H1 (cell line): ENCODE measurements at regions not wholly inside any gene's neighbourhood (a gene's known extent, or its start where the extent isn't known, plus 50 kb on each side); places are given as distances from the start of the nearest gene placed in this dataset.

Source experiments
- CTCF ChIA-PET: fragments of 300-600 bp; sonication (Branson Sonifier 250); formaldehyde crosslinking; loops from one replicate; lab custom pipeline; 2021; ENCODE audit not compliant: partially characterized antibody; lab: Charles Lee
- POLR2A ChIA-PET: fragments of 300-600 bp; sonication (Branson Sonifier 250); formaldehyde crosslinking; loops from one replicate; lab custom pipeline; 2021; ENCODE audit warnings: inconsistent platforms; ENCODE audit not compliant: partially characterized antibody; lab: Charles Lee
- DNase-seq, 2 experiments: peaks; one replicate each; pipeline versions ENCODE4 v3.0.0 to v3.0.0-alpha.2; 2010 to 2022; ENCODE audit warnings: low spot score in 2 of 2, low read depth in 1 of 2, mixed read lengths in 1 of 2
- FAIRE-seq: peaks from 2 replicates; lab custom pipeline; 2011; peaks lifted over from hg19 to GRCh38; lab: Jason Lieb, UNC
- H2AFZ ChIP-seq: 2 replicates; pipeline ENCODE4 v1.8.1; 2012; ENCODE audit warnings: low read length, inconsistent platforms
- H2AK5ac ChIP-seq: 2 replicates; pipeline ENCODE4 v1.6.1; 2013; ENCODE audit warnings: low read depth, low read length
- H2BK120ac ChIP-seq: replicated peaks from 2 replicates; pipeline ENCODE3; 2013; ENCODE audit warnings: low read depth, low read length, inconsistent platforms
- H2BK12ac ChIP-seq: 2 replicates; pipeline ENCODE4 v1.6.1; 2013; ENCODE audit warnings: low read depth, low read length
- H2BK15ac ChIP-seq: 2 replicates; pipeline ENCODE4 v1.6.1; 2013; ENCODE audit warnings: low read length
- H2BK20ac ChIP-seq: 2 replicates; pipeline ENCODE4 v1.6.1; 2013; ENCODE audit warnings: low read length
- H2BK5ac ChIP-seq: 2 replicates; pipeline ENCODE4 v1.6.1; 2013; ENCODE audit warnings: low read depth, low read length
- H3K14ac ChIP-seq: 2 replicates; pipeline ENCODE4 v1.6.1; 2013; ENCODE audit warnings: inconsistent platforms; ENCODE audit not compliant: insufficient read length
- H3K18ac ChIP-seq: 2 replicates; pipeline ENCODE4 v1.6.1; 2013; ENCODE audit warnings: low read length; ENCODE audit errors: extremely low read depth
- H3K23ac ChIP-seq: 2 replicates; pipeline ENCODE4 v1.6.1; 2013; ENCODE audit warnings: inconsistent platforms; ENCODE audit not compliant: insufficient read length
- H3K23me2 ChIP-seq: 2 replicates; pipeline ENCODE4 v1.6.1; 2013; ENCODE audit warnings: low read depth, low read length
- H3K27ac ChIP-seq: 2 replicates; pipeline ENCODE4 v1.6.1; 2011; ENCODE audit warnings: low read depth, low read length, inconsistent platforms
- H3K27me3 ChIP-seq, 4 experiments: replicated peaks in 1 of 4; 1 replicate in 1 of 4; 2 replicates in 3 of 4; pipeline versions ENCODE4 v1.6.1 to v1.8.1; 2011 to 2013; ENCODE audit warnings: low read length in 3 of 4, mild to moderate bottlenecking in 3 of 4, inconsistent platforms in 2 of 4, mixed read lengths in 2 of 4, moderate library complexity in 1 of 4; ENCODE audit not compliant: control insufficient read depth in 3 of 4, insufficient read depth in 3 of 4; ENCODE audit errors: extremely low read depth in 1 of 4
- H3K36me3 ChIP-seq, 4 experiments: 2 replicates each; pipeline versions ENCODE4 v1.6.1 to v1.8.1; 2011 to 2013; ENCODE audit warnings: mild to moderate bottlenecking in 4 of 4, low read length in 3 of 4, moderate library complexity in 2 of 4, control low read depth in 1 of 4, inconsistent platforms in 1 of 4; ENCODE audit not compliant: insufficient read depth in 4 of 4, control insufficient read depth in 2 of 4
- H3K4ac ChIP-seq: replicated peaks from 2 replicates; pipeline ENCODE3; 2013; ENCODE audit warnings: low read length, low read depth, mixed read lengths, inconsistent platforms; ENCODE audit not compliant: insufficient read length
- H3K4me1 ChIP-seq, 4 experiments: replicated peaks in 1 of 4; 1 replicate in 1 of 4; 2 replicates in 3 of 4; pipeline versions ENCODE4 v1.6.1 to v1.8.1; 2011 to 2013; ENCODE audit warnings: low read length in 3 of 4, inconsistent platforms in 2 of 4, mixed read lengths in 1 of 4; ENCODE audit not compliant: insufficient read depth in 4 of 4, control insufficient read depth in 3 of 4
- H3K4me2 ChIP-seq, 2 experiments: 2 replicates each; pipeline versions ENCODE4 v1.6.1 to v1.8.1; 2011 to 2013; ENCODE audit warnings: low read depth in 2 of 2, low read length in 2 of 2, control low read depth in 1 of 2, inconsistent platforms in 1 of 2, mild to moderate bottlenecking in 1 of 2; ENCODE audit not compliant: insufficient read depth in 1 of 2
- H3K4me3 ChIP-seq, 4 experiments: fragments of 200-600, 300-600 bp in 1 of 4; sonication (generic), shearing (Covaris generic), sonication (Bioruptor Twin) in 1 of 4; 2 replicates each; pipeline versions ENCODE4 v1.5.1 to v1.8.1; 2011 to 2016; ENCODE audit warnings: low read length in 4 of 4, low read depth in 3 of 4, control low read depth in 2 of 4, inconsistent platforms in 2 of 4, mild to moderate bottlenecking in 2 of 4, mixed read lengths in 1 of 4, moderate library complexity in 1 of 4; ENCODE audit not compliant: insufficient read depth in 2 of 4; ENCODE audit errors: extremely low read depth in 1 of 4
- H3K56ac ChIP-seq: replicated peaks from 2 replicates; pipeline ENCODE3; 2013; ENCODE audit warnings: low read depth, mild to moderate bottlenecking, mixed read lengths, low read length, inconsistent platforms; ENCODE audit not compliant: insufficient read length
- H3K79me1 ChIP-seq: 2 replicates; pipeline ENCODE4 v1.6.1; 2013; ENCODE audit warnings: low read depth, low read length, control low read depth
- H3K79me2 ChIP-seq, 2 experiments: 2 replicates each; pipeline versions ENCODE4 v1.6.1 to v1.8.1; 2012 to 2013; ENCODE audit warnings: low read length in 2 of 2, mild to moderate bottlenecking in 2 of 2, inconsistent platforms in 1 of 2; ENCODE audit not compliant: insufficient read depth in 2 of 2, control insufficient read depth in 1 of 2
- H3K9ac ChIP-seq, 4 experiments: replicated peaks in 1 of 4; 1 replicate in 1 of 4; 2 replicates in 3 of 4; pipeline versions ENCODE4 v1.6.1 to v1.8.1; 2011 to 2013; ENCODE audit warnings: low read depth in 3 of 4, low read length in 3 of 4, control low read depth in 2 of 4, mild to moderate bottlenecking in 2 of 4, moderate library complexity in 2 of 4, inconsistent platforms in 1 of 4; ENCODE audit errors: extremely low read depth in 1 of 4
- H3K9me3 ChIP-seq, 2 experiments: 2 replicates each; pipeline versions ENCODE4 v1.6.1 to v1.8.1; 2012 to 2013; ENCODE audit warnings: mild to moderate bottlenecking in 2 of 2, moderate library complexity in 2 of 2, control low read depth in 1 of 2, inconsistent platforms in 1 of 2, low read depth in 1 of 2, low read length in 1 of 2, mixed read lengths in 1 of 2; ENCODE audit not compliant: insufficient read depth in 2 of 2
- H4K20me1 ChIP-seq, 2 experiments: replicated peaks in 1 of 2; 2 replicates each; pipeline versions ENCODE3 to v1.8.1; 2011 to 2013; ENCODE audit warnings: inconsistent platforms in 2 of 2, low read length in 2 of 2, mild to moderate bottlenecking in 1 of 2; ENCODE audit not compliant: insufficient read depth in 2 of 2, control insufficient read depth in 1 of 2
- H4K5ac ChIP-seq: 2 replicates; pipeline ENCODE4 v1.6.1; 2013; ENCODE audit warnings: low read length, low read depth, mixed read lengths, inconsistent platforms; ENCODE audit not compliant: insufficient read length
- H4K8ac ChIP-seq: 2 replicates; pipeline ENCODE4 v1.8.0; 2013; ENCODE audit warnings: mild to moderate bottlenecking, moderate library complexity, low read length, inconsistent platforms; ENCODE audit not compliant: insufficient read depth; ENCODE audit errors: extremely low read depth
- H4K91ac ChIP-seq: replicated peaks from 2 replicates; pipeline ENCODE3; 2013; ENCODE audit warnings: low read length, mixed read lengths, inconsistent platforms; ENCODE audit not compliant: insufficient read length
- TBP ChIP-seq: IDR thresholded peaks from 2 replicates; pipeline ENCODE4 v1.6.1; 2011; ENCODE audit warnings: low read depth, low read length, improper control_type of control experiment
- WGBS, 2 experiments: shearing (Covaris generic) in 1 of 2; methylation state at CpG; one replicate each; pipeline versions ENCODE4 v1.1.6 to v1.1.7; 2013 to 2015; ENCODE audit warnings: low lambda C conversion rate in 2 of 2, mixed read lengths in 2 of 2, inconsistent platforms in 1 of 2, low coverage in 1 of 2, missing lambda C conversion rate in 1 of 2; ENCODE audit not compliant: insufficient replicate concordance in 2 of 2, insufficient coverage in 1 of 2, insufficient read length in 1 of 2; ENCODE audit errors: extremely low coverage in 1 of 2, missing lambda C conversion rate in 1 of 2; 5-methylcytosine and 5-hydroxymethylcytosine counted together

GRCh38 chr4:158043971-158044618 lies 128.7 kb downstream of the GASK1B start:
- FAIRE-seq = no peak

More at GRCh38 chr4:158043971-158044618, 128.7 kb downstream of the GASK1B start:
- H2BK12ac ChIP-seq = no peak overlapping the region
- H3K4me2 ChIP-seq = no peak overlapping the region
- no peak overlapping the region for H3K23ac ChIP-seq
- no peaks in the 10 kb centered on the region for H3K36me3 ChIP-seq
- H4K91ac ChIP-seq = no peak overlapping the region
- H4K5ac ChIP-seq = no peak overlapping the region
- POLR2A ChIA-PET = no interaction called here
- peak overlapping the region; percentile 25; the same call in 1 of the 2 replicates for H4K8ac ChIP-seq
- no peak for DNase-seq
- H3K79me2 ChIP-seq = no peaks in the 10 kb centered on the region
- no peaks in the 10 kb centered on the region for H4K20me1 ChIP-seq
- no peak overlapping the region for H3K4ac ChIP-seq
- peaks cover 0 to 7% of the 10 kb centered on the region in 2 experiments; a peak in 1 of 4 replicates for H3K9me3 ChIP-seq
- H3K23me2 ChIP-seq = no peaks in the 10 kb centered on the region
- no peak overlapping the region for H3K18ac ChIP-seq
- no peak overlapping the region for H3K9ac ChIP-seq
- no peaks in the 10 kb centered on the region for H3K4me1 ChIP-seq
- H3K56ac ChIP-seq = no peak overlapping the region
- CTCF ChIA-PET = interaction anchor here (0.7 to 1.2 kb wide), 4 partner anchors 10 to 1166 kb away, joined by 3 read pairs; no protein-coding TSS in a partner anchor
- no peak overlapping the region for H3K4me3 ChIP-seq
- H3K27me3 ChIP-seq = no peaks in the 10 kb centered on the region
- 95% methylated on average over 33 of the region's 41 CpGs; no CpG with 5 or more reads in 1 of the 2 experiments for WGBS, 2 experiments
- H2BK20ac ChIP-seq = no peak overlapping the region
- no peak overlapping the region for H2BK5ac ChIP-seq
- no peak overlapping the region for H2BK120ac ChIP-seq
- H3K27ac ChIP-seq = no peak overlapping the region
- TF ChIP-seq TBP = no peak
- H2BK15ac ChIP-seq = no peak overlapping the region
- H2AFZ ChIP-seq = no peak overlapping the region
- no peak overlapping the region for H3K14ac ChIP-seq
- no peaks in the 10 kb centered on the region for H3K79me1 ChIP-seq
- H2AK5ac ChIP-seq = no peak overlapping the region
